NOMO-1 (cell line): ENCODE measurements at regions not wholly inside any gene's neighbourhood (a gene's known extent, or its start where the extent isn't known, plus 50 kb on each side); places are given as distances from the start of the nearest gene placed in this dataset.
A peak's percentile ranks its signal among the peaks of the same experiment; 100 is the strongest.

Source experiments
- DNase-seq, 2 experiments: peaks; one replicate each; lab custom pipeline; 2025; ENCODE audit not compliant: unreplicated experiment in 2 of 2; lab: John Stamatoyannopoulos, UW

DNA sequence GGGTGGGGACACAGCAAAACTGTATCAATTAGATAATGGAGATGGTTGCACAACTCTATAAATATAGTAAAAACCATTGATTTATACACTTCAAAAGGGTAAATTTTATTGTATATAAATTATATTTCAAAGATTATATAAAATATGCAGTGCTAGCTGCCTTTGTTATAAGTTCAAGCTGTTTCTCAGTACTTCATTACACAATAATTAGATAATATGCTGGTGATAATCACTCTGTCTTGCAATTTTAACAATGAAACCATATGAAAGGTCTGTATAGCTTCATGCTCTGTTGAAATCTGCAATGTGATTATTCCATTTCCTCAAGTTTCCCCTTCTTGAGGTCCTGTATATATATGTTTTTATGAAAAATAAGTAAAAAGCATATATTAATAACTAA is 73.4 kb upstream of the PLS3 start:
- no peak for DNase-seq

DNA sequence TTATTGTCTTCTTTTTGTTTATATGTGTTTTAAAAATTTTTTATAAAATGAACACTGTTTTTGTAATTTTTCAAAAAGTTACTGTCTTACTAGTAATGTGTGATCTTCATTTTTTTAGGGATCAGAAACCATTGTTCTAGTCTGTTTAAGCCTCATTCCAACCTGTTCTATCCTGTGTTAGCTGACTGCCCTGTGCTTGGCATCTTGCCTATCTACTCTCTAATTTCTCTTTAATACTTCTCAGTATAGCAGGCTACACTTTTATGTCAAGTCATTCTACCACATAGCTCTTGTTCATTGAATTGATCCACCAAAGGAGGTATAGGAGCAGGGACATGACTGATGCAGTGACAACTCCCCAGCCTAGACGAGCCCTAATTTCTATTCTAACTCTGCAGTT is 70.2 kb upstream of the PLS3 start:
- no peak for DNase-seq

DNA sequence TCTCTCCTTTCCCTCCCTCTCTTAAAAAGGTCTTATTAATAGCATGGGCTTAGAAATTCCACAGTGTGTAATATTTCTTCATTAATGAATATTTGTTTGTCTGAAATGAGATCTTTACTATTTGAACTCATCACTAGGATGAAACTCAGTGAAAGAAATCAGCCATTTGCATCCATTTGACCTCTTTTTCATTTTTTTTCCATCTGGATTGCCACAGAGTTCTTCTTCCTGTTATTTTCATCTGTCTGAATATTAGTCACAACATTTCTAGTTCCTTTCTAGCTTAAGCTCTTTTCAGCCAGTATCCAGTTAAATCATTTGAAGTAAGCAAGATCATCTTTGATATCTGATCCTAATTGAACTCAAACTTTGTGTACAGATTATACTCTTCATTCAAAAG is 69.2 kb upstream of the PLS3 start:
- no peak for DNase-seq

DNA sequence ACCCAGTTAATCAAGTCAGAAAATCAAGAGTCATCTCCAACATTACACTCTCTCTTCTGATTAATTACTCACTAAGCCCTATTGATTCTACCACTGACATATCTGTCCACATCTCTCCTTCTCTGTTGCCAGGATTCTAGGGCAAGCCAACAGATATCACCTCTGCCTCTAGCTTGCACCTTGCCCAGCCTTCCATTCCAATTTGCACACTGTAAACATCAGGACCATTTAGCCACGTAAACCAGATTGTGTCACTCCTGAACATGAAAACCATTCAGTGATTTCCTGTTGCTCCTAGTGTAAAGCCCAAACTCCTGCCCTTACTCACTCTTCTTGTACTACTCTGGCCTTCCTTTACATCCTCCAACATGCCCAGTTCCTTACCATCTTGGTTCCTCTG is 68.0 kb upstream of the PLS3 start:
- DNase-seq = no peak

DNA sequence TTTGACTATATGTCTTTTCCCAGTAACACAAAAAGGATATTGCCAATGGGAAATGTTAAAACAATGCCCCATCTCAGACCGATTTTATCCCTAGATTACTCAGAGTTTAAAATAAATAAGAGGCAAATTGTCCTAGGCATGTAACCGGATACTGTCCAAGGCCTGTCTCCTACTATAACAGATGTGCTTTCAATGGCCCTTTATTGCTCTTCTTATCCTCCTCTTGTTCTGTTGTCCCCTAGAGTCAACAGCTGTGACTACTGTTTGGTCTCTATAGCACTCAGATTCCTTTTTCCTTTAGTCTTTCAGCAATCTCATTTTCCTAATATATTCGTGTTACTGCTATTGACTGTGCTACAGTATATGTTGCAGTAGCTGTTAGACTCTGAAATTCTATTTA is 66.8 kb upstream of the PLS3 start:
- DNase-seq = no peak

DNA sequence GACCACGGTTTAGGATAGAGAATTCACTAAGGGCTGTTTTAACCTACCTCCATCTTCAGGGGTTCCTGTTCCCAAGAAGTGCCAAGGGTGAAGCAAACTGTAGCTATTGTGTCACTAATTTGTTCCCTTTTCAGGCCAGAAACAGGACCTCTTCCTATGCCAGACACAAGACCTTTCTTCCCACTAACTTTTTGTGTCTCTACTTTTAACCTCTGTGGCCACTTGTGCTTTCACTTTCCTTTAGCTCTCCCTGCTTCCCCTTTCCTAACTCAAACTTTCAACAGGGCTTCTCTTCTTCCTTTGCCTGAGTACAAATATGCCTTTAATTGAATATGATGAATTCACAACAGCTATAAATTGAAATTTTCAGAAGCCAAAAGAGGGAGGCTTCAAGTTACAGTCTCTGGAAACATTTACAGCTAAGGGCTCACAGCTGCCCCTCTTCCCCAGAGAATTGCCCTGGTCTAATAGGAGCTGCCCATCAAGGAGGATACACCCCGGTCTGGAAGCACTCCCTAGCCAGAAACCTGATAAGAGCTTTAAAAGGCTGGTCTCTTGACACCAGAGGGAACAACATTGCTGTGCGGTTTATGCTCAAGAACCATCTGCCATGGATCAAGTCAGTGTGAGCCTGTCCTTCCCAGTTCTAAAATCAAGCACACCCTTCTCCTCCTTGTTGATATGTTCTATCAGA is 61.7 kb upstream of the PLS3 start:
- peak; percentile 30 to 64 for DNase-seq

DNA sequence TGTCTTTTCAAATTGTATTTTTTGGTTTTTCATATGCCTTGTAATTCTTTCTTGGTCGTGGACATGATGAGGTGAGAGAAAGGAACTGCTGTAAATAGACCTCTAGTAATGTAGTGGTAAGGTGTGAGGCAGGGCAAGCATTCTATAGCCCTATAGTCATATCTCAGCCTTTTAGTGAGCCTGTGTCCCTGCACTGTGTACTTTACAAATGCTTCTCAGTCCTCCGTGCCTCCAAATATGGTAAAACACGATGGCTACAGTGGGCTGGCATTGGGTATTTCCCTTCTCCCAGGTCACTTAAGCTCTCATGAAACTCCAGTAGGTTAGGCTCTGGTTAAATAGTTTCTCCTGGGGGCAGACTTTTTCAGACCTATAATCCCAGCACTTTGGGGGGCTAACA is 57.9 kb upstream of the PLS3 start:
- no peak for DNase-seq

DNA sequence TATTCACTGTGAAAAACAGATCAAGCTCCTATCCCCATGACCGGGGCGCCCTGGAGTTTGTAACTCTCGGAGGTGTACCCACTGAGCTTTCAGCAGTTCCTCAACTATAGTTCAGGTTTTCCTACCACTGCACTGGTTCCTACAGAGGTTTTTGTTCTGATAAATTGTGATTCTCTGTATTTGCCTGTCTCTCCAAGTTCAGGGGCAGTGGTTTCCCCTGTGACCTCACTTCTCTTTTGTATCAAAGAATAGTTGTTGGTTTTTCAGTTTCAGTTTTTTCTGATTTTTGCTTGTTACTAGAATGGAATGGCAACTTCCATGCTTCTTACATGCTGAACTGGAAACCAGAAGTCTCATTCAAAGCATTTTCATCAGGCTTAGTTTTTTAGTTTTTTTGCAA is 56.8 kb upstream of the PLS3 start:
- DNase-seq = no peak
